H1 (cell line): ENCODE measurements at regions not wholly inside any gene's neighbourhood (a gene's known extent, or its start where the extent isn't known, plus 50 kb on each side); places are given as distances from the start of the nearest gene placed in this dataset.

Experiments used
- CTCF ChIA-PET: fragments of 300-600 bp; sonication (Branson Sonifier 250); formaldehyde crosslinking; loops from one replicate; lab custom pipeline; 2021; ENCODE audit not compliant: partially characterized antibody; lab: Charles Lee
- POLR2A ChIA-PET: fragments of 300-600 bp; sonication (Branson Sonifier 250); formaldehyde crosslinking; loops from one replicate; lab custom pipeline; 2021; ENCODE audit warnings: inconsistent platforms; ENCODE audit not compliant: partially characterized antibody; lab: Charles Lee
- DNase-seq, 2 experiments: peaks; one replicate each; pipeline versions ENCODE4 v3.0.0 to v3.0.0-alpha.2; 2010 to 2022; ENCODE audit warnings: low spot score in 2 of 2, low read depth in 1 of 2, mixed read lengths in 1 of 2
- FAIRE-seq: peaks from 2 replicates; lab custom pipeline; 2011; peaks lifted over from hg19 to GRCh38; lab: Jason Lieb, UNC
- H2AFZ ChIP-seq: 2 replicates; pipeline ENCODE4 v1.8.1; 2012; ENCODE audit warnings: low read length, inconsistent platforms
- H2AK5ac ChIP-seq: 2 replicates; pipeline ENCODE4 v1.6.1; 2013; ENCODE audit warnings: low read depth, low read length
- H2BK120ac ChIP-seq: replicated peaks from 2 replicates; pipeline ENCODE3; 2013; ENCODE audit warnings: low read depth, low read length, inconsistent platforms
- H2BK12ac ChIP-seq: 2 replicates; pipeline ENCODE4 v1.6.1; 2013; ENCODE audit warnings: low read depth, low read length
- H2BK15ac ChIP-seq: 2 replicates; pipeline ENCODE4 v1.6.1; 2013; ENCODE audit warnings: low read length
- H2BK20ac ChIP-seq: 2 replicates; pipeline ENCODE4 v1.6.1; 2013; ENCODE audit warnings: low read length
- H2BK5ac ChIP-seq: 2 replicates; pipeline ENCODE4 v1.6.1; 2013; ENCODE audit warnings: low read depth, low read length
- H3K14ac ChIP-seq: 2 replicates; pipeline ENCODE4 v1.6.1; 2013; ENCODE audit warnings: inconsistent platforms; ENCODE audit not compliant: insufficient read length
- H3K18ac ChIP-seq: 2 replicates; pipeline ENCODE4 v1.6.1; 2013; ENCODE audit warnings: low read length; ENCODE audit errors: extremely low read depth
- H3K23ac ChIP-seq: 2 replicates; pipeline ENCODE4 v1.6.1; 2013; ENCODE audit warnings: inconsistent platforms; ENCODE audit not compliant: insufficient read length
- H3K23me2 ChIP-seq: 2 replicates; pipeline ENCODE4 v1.6.1; 2013; ENCODE audit warnings: low read depth, low read length
- H3K27ac ChIP-seq: 2 replicates; pipeline ENCODE4 v1.6.1; 2011; ENCODE audit warnings: low read depth, low read length, inconsistent platforms
- H3K27me3 ChIP-seq, 4 experiments: replicated peaks in 1 of 4; 1 replicate in 1 of 4; 2 replicates in 3 of 4; pipeline versions ENCODE4 v1.6.1 to v1.8.1; 2011 to 2013; ENCODE audit warnings: low read length in 3 of 4, mild to moderate bottlenecking in 3 of 4, inconsistent platforms in 2 of 4, mixed read lengths in 2 of 4, moderate library complexity in 1 of 4; ENCODE audit not compliant: control insufficient read depth in 3 of 4, insufficient read depth in 3 of 4; ENCODE audit errors: extremely low read depth in 1 of 4
- H3K36me3 ChIP-seq, 4 experiments: 2 replicates each; pipeline versions ENCODE4 v1.6.1 to v1.8.1; 2011 to 2013; ENCODE audit warnings: mild to moderate bottlenecking in 4 of 4, low read length in 3 of 4, moderate library complexity in 2 of 4, control low read depth in 1 of 4, inconsistent platforms in 1 of 4; ENCODE audit not compliant: insufficient read depth in 4 of 4, control insufficient read depth in 2 of 4
- H3K4ac ChIP-seq: replicated peaks from 2 replicates; pipeline ENCODE3; 2013; ENCODE audit warnings: low read length, low read depth, mixed read lengths, inconsistent platforms; ENCODE audit not compliant: insufficient read length
- H3K4me1 ChIP-seq, 4 experiments: replicated peaks in 1 of 4; 1 replicate in 1 of 4; 2 replicates in 3 of 4; pipeline versions ENCODE4 v1.6.1 to v1.8.1; 2011 to 2013; ENCODE audit warnings: low read length in 3 of 4, inconsistent platforms in 2 of 4, mixed read lengths in 1 of 4; ENCODE audit not compliant: insufficient read depth in 4 of 4, control insufficient read depth in 3 of 4
- H3K4me2 ChIP-seq, 2 experiments: 2 replicates each; pipeline versions ENCODE4 v1.6.1 to v1.8.1; 2011 to 2013; ENCODE audit warnings: low read depth in 2 of 2, low read length in 2 of 2, control low read depth in 1 of 2, inconsistent platforms in 1 of 2, mild to moderate bottlenecking in 1 of 2; ENCODE audit not compliant: insufficient read depth in 1 of 2
- H3K4me3 ChIP-seq, 4 experiments: fragments of 200-600, 300-600 bp in 1 of 4; sonication (generic), shearing (Covaris generic), sonication (Bioruptor Twin) in 1 of 4; 2 replicates each; pipeline versions ENCODE4 v1.5.1 to v1.8.1; 2011 to 2016; ENCODE audit warnings: low read length in 4 of 4, low read depth in 3 of 4, control low read depth in 2 of 4, inconsistent platforms in 2 of 4, mild to moderate bottlenecking in 2 of 4, mixed read lengths in 1 of 4, moderate library complexity in 1 of 4; ENCODE audit not compliant: insufficient read depth in 2 of 4; ENCODE audit errors: extremely low read depth in 1 of 4
- H3K56ac ChIP-seq: replicated peaks from 2 replicates; pipeline ENCODE3; 2013; ENCODE audit warnings: low read depth, mild to moderate bottlenecking, mixed read lengths, low read length, inconsistent platforms; ENCODE audit not compliant: insufficient read length
- H3K79me1 ChIP-seq: 2 replicates; pipeline ENCODE4 v1.6.1; 2013; ENCODE audit warnings: low read depth, low read length, control low read depth
- H3K79me2 ChIP-seq, 2 experiments: 2 replicates each; pipeline versions ENCODE4 v1.6.1 to v1.8.1; 2012 to 2013; ENCODE audit warnings: low read length in 2 of 2, mild to moderate bottlenecking in 2 of 2, inconsistent platforms in 1 of 2; ENCODE audit not compliant: insufficient read depth in 2 of 2, control insufficient read depth in 1 of 2
- H3K9ac ChIP-seq, 4 experiments: replicated peaks in 1 of 4; 1 replicate in 1 of 4; 2 replicates in 3 of 4; pipeline versions ENCODE4 v1.6.1 to v1.8.1; 2011 to 2013; ENCODE audit warnings: low read depth in 3 of 4, low read length in 3 of 4, control low read depth in 2 of 4, mild to moderate bottlenecking in 2 of 4, moderate library complexity in 2 of 4, inconsistent platforms in 1 of 4; ENCODE audit errors: extremely low read depth in 1 of 4
- H3K9me3 ChIP-seq, 2 experiments: 2 replicates each; pipeline versions ENCODE4 v1.6.1 to v1.8.1; 2012 to 2013; ENCODE audit warnings: mild to moderate bottlenecking in 2 of 2, moderate library complexity in 2 of 2, control low read depth in 1 of 2, inconsistent platforms in 1 of 2, low read depth in 1 of 2, low read length in 1 of 2, mixed read lengths in 1 of 2; ENCODE audit not compliant: insufficient read depth in 2 of 2
- H4K20me1 ChIP-seq, 2 experiments: replicated peaks in 1 of 2; 2 replicates each; pipeline versions ENCODE3 to v1.8.1; 2011 to 2013; ENCODE audit warnings: inconsistent platforms in 2 of 2, low read length in 2 of 2, mild to moderate bottlenecking in 1 of 2; ENCODE audit not compliant: insufficient read depth in 2 of 2, control insufficient read depth in 1 of 2
- H4K5ac ChIP-seq: 2 replicates; pipeline ENCODE4 v1.6.1; 2013; ENCODE audit warnings: low read length, low read depth, mixed read lengths, inconsistent platforms; ENCODE audit not compliant: insufficient read length
- H4K8ac ChIP-seq: 2 replicates; pipeline ENCODE4 v1.8.0; 2013; ENCODE audit warnings: mild to moderate bottlenecking, moderate library complexity, low read length, inconsistent platforms; ENCODE audit not compliant: insufficient read depth; ENCODE audit errors: extremely low read depth
- H4K91ac ChIP-seq: replicated peaks from 2 replicates; pipeline ENCODE3; 2013; ENCODE audit warnings: low read length, mixed read lengths, inconsistent platforms; ENCODE audit not compliant: insufficient read length
- CHD2 ChIP-seq: IDR thresholded peaks from 2 replicates; pipeline ENCODE4 v1.6.1; 2012; ENCODE audit warnings: low read length, improper control_type of control experiment
- FOSL1 ChIP-seq: IDR thresholded peaks from 2 replicates; pipeline ENCODE4 v1.6.1; 2011; ENCODE audit warnings: mild to moderate bottlenecking, low read depth, low read length, moderate library complexity; ENCODE audit not compliant: insufficient read depth
- GTF2F1 ChIP-seq: IDR thresholded peaks from 2 replicates; pipeline ENCODE4 v1.6.1; 2012; ENCODE audit warnings: low read depth, low read length, improper control_type of control experiment, borderline replicate concordance
- JUND ChIP-seq: IDR thresholded peaks from 2 replicates; pipeline ENCODE4 v1.6.1; 2011; ENCODE audit warnings: mild to moderate bottlenecking, improper control_type of control experiment, low read length
- KDM4A ChIP-seq: IDR thresholded peaks from one replicate; pipeline ENCODE4 v1.7.1; 2012; ENCODE audit warnings: low read depth, mild to moderate bottlenecking, moderate library complexity, low read length, inconsistent platforms; ENCODE audit not compliant: severe bottlenecking
- SP2 ChIP-seq: IDR thresholded peaks from 2 replicates; pipeline ENCODE4 v1.6.1; 2012; ENCODE audit warnings: mild to moderate bottlenecking, low read length, inconsistent platforms
- TBP ChIP-seq: IDR thresholded peaks from 2 replicates; pipeline ENCODE4 v1.6.1; 2011; ENCODE audit warnings: low read depth, low read length, improper control_type of control experiment
- WGBS, 2 experiments: shearing (Covaris generic) in 1 of 2; methylation state at CpG; one replicate each; pipeline versions ENCODE4 v1.1.6 to v1.1.7; 2013 to 2015; ENCODE audit warnings: low lambda C conversion rate in 2 of 2, mixed read lengths in 2 of 2, inconsistent platforms in 1 of 2, low coverage in 1 of 2, missing lambda C conversion rate in 1 of 2; ENCODE audit not compliant: insufficient replicate concordance in 2 of 2, insufficient coverage in 1 of 2, insufficient read length in 1 of 2; ENCODE audit errors: extremely low coverage in 1 of 2, missing lambda C conversion rate in 1 of 2; 5-methylcytosine and 5-hydroxymethylcytosine counted together

- H3K23me2 ChIP-seq = no peaks in the 10 kb centered on the region
- no peak for DNase-seq
- POLR2A ChIA-PET = interaction anchor here (0.6 kb wide), 1 partner anchor 529 kb away, joined by 3 read pairs; no protein-coding TSS in a partner anchor
- no peak overlapping the region for H2BK20ac ChIP-seq
- no peak overlapping the region for H4K8ac ChIP-seq
- no peaks in the 10 kb centered on the region; a peak in 2 of 8 replicates for H3K36me3 ChIP-seq
- H3K79me2 ChIP-seq = no peaks in the 10 kb centered on the region
- H3K18ac ChIP-seq = no peak overlapping the region
- no peaks in the 10 kb centered on the region for H4K20me1 ChIP-seq
- no peak overlapping the region for H2BK12ac ChIP-seq
- no peak overlapping the region for H2BK5ac ChIP-seq
- FAIRE-seq = no peak
- no peaks in the 10 kb centered on the region for H3K79me1 ChIP-seq
- H3K9ac ChIP-seq = no peak overlapping the region
- no peak overlapping the region for H4K91ac ChIP-seq
- no peak for TF ChIP-seq GTF2F1
- TF ChIP-seq KDM4A = no peak
- no peak for TF ChIP-seq JUND
- no peak for TF ChIP-seq TBP
- TF ChIP-seq CHD2 = no peak
- no peak for TF ChIP-seq SP2
- no peak for TF ChIP-seq FOSL1
- peaks cover 4 to 15% (median 11%) of the 10 kb centered on the region in 4 experiments; a peak in 4 of 7 replicates for H3K4me1 ChIP-seq
- WGBS, 2 experiments = 95% methylated on average over 2 of the region's 2 CpGs; no CpG with 5 or more reads in 1 of the 2 experiments
- H2BK120ac ChIP-seq = no peak overlapping the region
- H3K4ac ChIP-seq = no peak overlapping the region
- CTCF ChIA-PET = interaction anchor here (1.0 kb wide), 1 partner anchor 14 kb away, joined by 3 read pairs; no protein-coding TSS in a partner anchor
- no peak overlapping the region for H2AK5ac ChIP-seq
- no peak overlapping the region for H3K4me3 ChIP-seq
- no peak overlapping the region for H4K5ac ChIP-seq
- H3K9me3 ChIP-seq = no peaks in the 10 kb centered on the region
- no peak overlapping the region for H3K27ac ChIP-seq
- H2BK15ac ChIP-seq = no peak overlapping the region
- H3K56ac ChIP-seq = no peak overlapping the region
- no peak overlapping the region for H2AFZ ChIP-seq
- no peak overlapping the region for H3K23ac ChIP-seq
- no peaks in the 10 kb centered on the region; a peak in 1 of 7 replicates for H3K27me3 ChIP-seq
- H3K14ac ChIP-seq = no peak overlapping the region
- H3K4me2 ChIP-seq = no peak overlapping the region
These were observed 111.7 kb upstream of the BMPER start for GRCh38 chr7:33793616-33794015.
